ENCODE measurements at regions not wholly inside any gene's neighbourhood (a gene's known extent, or its start where the extent isn't known, plus 50 kb on each side); places are given as distances from the start of the nearest gene placed in this dataset.

DNA sequence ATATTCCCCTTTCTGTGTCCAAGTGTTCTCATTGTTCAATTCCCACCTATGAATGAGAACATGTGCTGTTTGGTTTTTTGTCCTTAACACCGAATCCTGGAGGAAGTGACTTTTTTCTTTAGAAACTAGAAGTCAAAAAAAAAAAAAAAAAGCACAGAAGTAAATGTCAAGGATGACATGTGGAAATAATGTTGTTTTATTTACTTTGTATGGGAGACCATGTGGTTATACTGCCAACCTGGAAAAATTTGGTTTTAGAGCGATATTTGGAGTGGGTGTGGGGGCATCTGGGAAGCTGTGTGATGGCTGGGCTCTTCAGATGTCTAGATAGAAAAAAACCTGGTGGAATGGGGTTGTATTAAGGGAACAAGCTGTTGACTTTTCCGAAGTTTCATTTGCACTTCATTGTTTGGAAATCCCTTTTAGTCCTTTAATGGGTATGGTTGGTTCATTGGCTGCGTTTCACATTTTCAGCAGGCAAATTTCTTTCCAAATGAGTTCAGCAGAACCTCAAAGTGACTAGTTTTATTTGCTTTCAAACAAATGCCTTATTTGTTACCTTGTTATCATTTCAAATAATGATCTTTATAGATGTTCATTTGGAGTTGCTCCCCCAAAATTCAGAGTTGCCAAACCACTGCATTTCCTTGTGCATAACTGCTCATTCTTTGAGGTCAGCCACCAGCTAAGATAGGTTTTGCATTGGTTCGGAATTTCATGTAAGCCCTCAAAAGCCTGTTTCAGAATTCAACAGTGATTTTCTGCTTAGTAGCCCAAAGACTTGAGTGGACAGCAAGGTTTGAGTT lies 508.2 kb downstream of the METTL15 start:
- TF ChIP-seq CTCF (IDR thresholded peaks at IDR 0.05; ENCODE audit: partially characterized antibody, unreplicated experiment): no peak
- no peaks in the 10 kb centered on the region for H3K9me3 Mint-ChIP-seq (ENCODE audit: unreplicated experiment)
- no peaks in the 10 kb centered on the region for H3K4me1 Mint-ChIP-seq (ENCODE audit: low read depth, unreplicated experiment)
- no peaks in the 10 kb centered on the region for H3K36me3 Mint-ChIP-seq (ENCODE audit: unreplicated experiment)
- no peak overlapping the region for H3K4me3 Mint-ChIP-seq (ENCODE audit: unreplicated experiment)
- peaks cover 4% of the 10 kb centered on the region for H3K27me3 Mint-ChIP-seq (ENCODE audit: unreplicated experiment)
- DNase-seq: no peak
- no peak overlapping the region for H3K27ac Mint-ChIP-seq (ENCODE audit: unreplicated experiment)

DNA sequence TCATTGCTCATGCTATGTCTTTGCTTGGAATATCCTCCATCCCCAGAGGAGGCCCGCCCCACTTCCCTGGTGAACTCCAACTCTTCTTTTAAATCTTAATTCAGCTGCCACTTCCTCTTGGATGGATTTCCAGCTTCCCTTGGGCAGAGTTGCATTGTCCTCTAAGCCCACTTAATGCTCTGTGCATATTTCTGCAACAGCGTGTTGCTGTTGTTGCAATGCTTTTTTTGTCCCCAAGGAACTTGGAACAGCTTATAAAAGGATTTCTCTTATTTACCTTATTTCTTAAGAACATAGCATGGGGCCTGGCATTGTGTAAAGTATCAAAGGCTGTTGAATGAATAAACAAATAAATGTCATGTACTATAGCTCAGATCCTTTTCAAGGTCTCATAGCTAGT lies 507.4 kb downstream of the METTL15 start:
- Mint-ChIP-seq H3K4me1 (ENCODE audit: low read depth, unreplicated experiment) (no peaks in the 10 kb centered on the region), H3K27me3 (ENCODE audit: unreplicated experiment) (peaks cover 4% of the 10 kb centered on the region), H3K9me3 (ENCODE audit: unreplicated experiment) (no peaks in the 10 kb centered on the region), H3K4me3 (ENCODE audit: unreplicated experiment) (no peak overlapping the region), H3K27ac (ENCODE audit: unreplicated experiment) (no peak overlapping the region), H3K36me3 (ENCODE audit: unreplicated experiment) (no peaks in the 10 kb centered on the region)
- no peak for DNase-seq
- TF ChIP-seq CTCF (IDR thresholded peaks at IDR 0.05; ENCODE audit: partially characterized antibody, unreplicated experiment): no peak

GRCh38 chr11:28606930-28607329 lies 498.7 kb downstream of the METTL15 start:
- Mint-ChIP-seq H3K27ac (ENCODE audit: unreplicated experiment) (no peak overlapping the region), H3K27me3 (ENCODE audit: unreplicated experiment) (no peaks in the 10 kb centered on the region), H3K36me3 (ENCODE audit: unreplicated experiment) (no peaks in the 10 kb centered on the region), H3K4me3 (ENCODE audit: unreplicated experiment) (no peak overlapping the region), H3K9me3 (ENCODE audit: unreplicated experiment) (no peaks in the 10 kb centered on the region), H3K4me1 (ENCODE audit: low read depth, unreplicated experiment) (no peaks in the 10 kb centered on the region)
- peak; percentile 12 for DNase-seq
- no peak for TF ChIP-seq CTCF (IDR thresholded peaks at IDR 0.05; ENCODE audit: partially characterized antibody, unreplicated experiment)

DNA sequence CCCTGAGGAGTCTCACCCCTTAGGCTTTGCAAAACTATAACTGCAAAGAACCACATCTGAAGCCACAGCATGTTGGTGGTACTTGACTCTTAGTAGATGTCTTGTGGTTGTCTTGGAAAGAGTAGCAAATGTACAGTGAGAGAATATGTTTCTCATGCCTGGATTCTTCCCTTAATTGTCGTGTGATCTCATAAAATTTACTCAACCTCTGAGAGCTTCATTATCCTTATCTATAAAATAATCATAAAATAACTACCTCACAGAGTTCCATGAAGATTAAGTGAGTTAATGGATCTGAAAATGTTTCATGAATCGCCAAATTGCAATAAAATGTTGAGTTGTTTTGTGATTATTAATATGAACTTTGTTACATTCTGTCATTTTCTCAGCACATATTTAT lies 491.5 kb downstream of the METTL15 start:
- Mint-ChIP-seq H3K36me3 (ENCODE audit: unreplicated experiment) (no peaks in the 10 kb centered on the region), H3K27ac (ENCODE audit: unreplicated experiment) (no peak overlapping the region), H3K4me1 (ENCODE audit: low read depth, unreplicated experiment) (no peaks in the 10 kb centered on the region), H3K4me3 (ENCODE audit: unreplicated experiment) (no peak overlapping the region), H3K27me3 (ENCODE audit: unreplicated experiment) (no peaks in the 10 kb centered on the region), H3K9me3 (ENCODE audit: unreplicated experiment) (no peaks in the 10 kb centered on the region)
- TF ChIP-seq CTCF (IDR thresholded peaks at IDR 0.05; ENCODE audit: partially characterized antibody, unreplicated experiment): no peak
- DNase-seq: no peak

GRCh38 chr11:28598531-28598930 lies 490.3 kb downstream of the METTL15 start:
- Mint-ChIP-seq H3K27me3 (ENCODE audit: unreplicated experiment) (no peaks in the 10 kb centered on the region), H3K36me3 (ENCODE audit: unreplicated experiment) (no peaks in the 10 kb centered on the region), H3K4me3 (ENCODE audit: unreplicated experiment) (no peak overlapping the region), H3K27ac (ENCODE audit: unreplicated experiment) (no peak overlapping the region), H3K9me3 (ENCODE audit: unreplicated experiment) (no peaks in the 10 kb centered on the region), H3K4me1 (ENCODE audit: low read depth, unreplicated experiment) (no peaks in the 10 kb centered on the region)
- no peak for TF ChIP-seq CTCF (IDR thresholded peaks at IDR 0.05; ENCODE audit: partially characterized antibody, unreplicated experiment)
- no peak for DNase-seq

Measured in glutamatergic neuron (in vitro differentiated cells).